IPS DF 6.9 (cell line): ENCODE measurements at regions not wholly inside any gene's neighbourhood (a gene's known extent, or its start where the extent isn't known, plus 50 kb on each side); places are given as distances from the start of the nearest gene placed in this dataset.
"Not testable (repeated sequence)": the region's sequence is repeated elsewhere in the genome, so short reads cannot be mapped to it uniquely, and the experiment has no call there.

Experiments used
- DNase-seq: peaks from one replicate; pipeline ENCODE4 v3.0.0-alpha.2; 2013; ENCODE audit warnings: low read depth, low spot score
- H3K27ac ChIP-seq: one replicate; pipeline ENCODE4 v1.5.1; 2013; ENCODE audit warnings: low read length, control low read depth
- H3K27me3 ChIP-seq: 2 replicates; pipeline ENCODE4 v1.6.1; 2013; ENCODE audit warnings: mild to moderate bottlenecking, low read length; ENCODE audit not compliant: control insufficient read depth, insufficient read depth
- H3K36me3 ChIP-seq: 2 replicates; pipeline ENCODE4 v1.6.1; 2013; ENCODE audit warnings: low read length; ENCODE audit not compliant: control insufficient read depth, insufficient read depth
- H3K4me1 ChIP-seq: 2 replicates; pipeline ENCODE4 v1.6.1; 2013; ENCODE audit warnings: low read length; ENCODE audit not compliant: control insufficient read depth, insufficient read depth
- H3K4me3 ChIP-seq: 2 replicates; pipeline ENCODE4 v1.5.1; 2013; ENCODE audit warnings: mild to moderate bottlenecking, low read length
- H3K9me3 ChIP-seq: 2 replicates; pipeline ENCODE4 v1.6.1; 2013; ENCODE audit warnings: low read length, inconsistent platforms; ENCODE audit not compliant: control insufficient read depth, insufficient read depth
- WGBS: extraction: QIAGEN DNeasy Blood & Tissue Kit; methylation state at CpG from one replicate; pipeline ENCODE4 v1.1.7; 2013; ENCODE audit warnings: mixed read lengths, missing lambda C conversion rate; ENCODE audit not compliant: insufficient read length, insufficient coverage; 5-methylcytosine and 5-hydroxymethylcytosine counted together

GRCh38 chr6:159642995-159643394 lies 50.0 kb downstream of the SOD2 start:
- no peaks in the 10 kb centered on the region for H3K4me1 ChIP-seq
- H3K27me3 ChIP-seq, result no peaks in the 10 kb centered on the region
- no peaks in the 10 kb centered on the region for H3K36me3 ChIP-seq
- no peak overlapping the region for H3K27ac ChIP-seq
- no peaks in the 10 kb centered on the region for H3K9me3 ChIP-seq
- H3K4me3 ChIP-seq, result no peak overlapping the region
- no peak for DNase-seq
- no CpG with 5 or more reads among the region's 7 CpGs for WGBS

- no CpG with 5 or more reads among the region's 1 CpG for WGBS
- H3K27me3 ChIP-seq, result no peaks in the 10 kb centered on the region
- no peak overlapping the region for H3K4me3 ChIP-seq
- H3K4me1 ChIP-seq, result no peaks in the 10 kb centered on the region
- no peak for DNase-seq
- H3K36me3 ChIP-seq, result no peaks in the 10 kb centered on the region
- H3K27ac ChIP-seq, result no peak overlapping the region
- no peaks in the 10 kb centered on the region for H3K9me3 ChIP-seq
Measured at GRCh38 chr6:159642481-159642880, 50.6 kb downstream of the SOD2 start.

GRCh38 chr6:159640722-159641482 lies 52.1 kb downstream of the SOD2 start:
- Histone ChIP-seq H3K9me3 (no peaks in the 10 kb centered on the region), H3K27me3 (no peaks in the 10 kb centered on the region), H3K4me3 (no peak overlapping the region), H3K4me1 (no peaks in the 10 kb centered on the region), H3K36me3 (no peaks in the 10 kb centered on the region), H3K27ac (no peak overlapping the region)
- DNase-seq, result no peak
- no CpG with 5 or more reads among the region's 6 CpGs for WGBS

GRCh38 chr6:159640322-159640721 lies 52.7 kb downstream of the SOD2 start:
- H3K27ac ChIP-seq, result no peak overlapping the region
- no peaks in the 10 kb centered on the region for H3K9me3 ChIP-seq
- no CpG with 5 or more reads among the region's 2 CpGs for WGBS
- no peaks in the 10 kb centered on the region for H3K27me3 ChIP-seq
- no peaks in the 10 kb centered on the region for H3K36me3 ChIP-seq
- no peak overlapping the region for H3K4me3 ChIP-seq
- no peaks in the 10 kb centered on the region for H3K4me1 ChIP-seq
- no peak for DNase-seq

GRCh38 chr6:159639721-159640120 lies 53.3 kb downstream of the SOD2 start:
- H3K27ac ChIP-seq, result no peak overlapping the region
- H3K4me1 ChIP-seq, result no peaks in the 10 kb centered on the region
- H3K36me3 ChIP-seq, result no peaks in the 10 kb centered on the region
- no peaks in the 10 kb centered on the region for H3K9me3 ChIP-seq
- WGBS, result no CpG with 5 or more reads among the region's 3 CpGs
- no peaks in the 10 kb centered on the region for H3K27me3 ChIP-seq
- H3K4me3 ChIP-seq, result no peak overlapping the region
- no peak for DNase-seq

GRCh38 chr6:159633196-159633595 lies 59.8 kb downstream of the SOD2 start:
- Histone ChIP-seq H3K4me3 (no peak overlapping the region), H3K27me3 (no peaks in the 10 kb centered on the region), H3K4me1 (no peaks in the 10 kb centered on the region), H3K36me3 (no peaks in the 10 kb centered on the region), H3K27ac (no peak overlapping the region), H3K9me3 (no peaks in the 10 kb centered on the region)
- no peak for DNase-seq
- no CpG with 5 or more reads among the region's 5 CpGs for WGBS

GRCh38 chr6:159631886-159632285 lies 61.2 kb downstream of the SOD2 start:
- no peaks in the 10 kb centered on the region for H3K36me3 ChIP-seq
- no peaks in the 10 kb centered on the region for H3K27me3 ChIP-seq
- H3K9me3 ChIP-seq, result no peaks in the 10 kb centered on the region
- H3K4me3 ChIP-seq, result no peak overlapping the region
- H3K4me1 ChIP-seq, result no peaks in the 10 kb centered on the region
- WGBS, result no CpG with 5 or more reads among the region's 5 CpGs
- DNase-seq, result no peak
- no peak overlapping the region for H3K27ac ChIP-seq

- Histone ChIP-seq H3K27me3 (no peaks in the 10 kb centered on the region), H3K4me1 (no peaks in the 10 kb centered on the region), H3K36me3 (no peaks in the 10 kb centered on the region), H3K27ac (no peak overlapping the region), H3K9me3 (no peaks in the 10 kb centered on the region), H3K4me3 (no peak overlapping the region)
- no CpG with 5 or more reads among the region's 2 CpGs for WGBS
- DNase-seq, result no peak
Measured at GRCh38 chr6:159627939-159628338, 65.1 kb downstream of the SOD2 start.

GRCh38 chr6:159626506-159626905 lies 66.5 kb downstream of the SOD2 start:
- WGBS, result no CpG with 5 or more reads among the region's 5 CpGs
- not testable (repeated sequence) for H3K4me3 ChIP-seq, H3K27me3 ChIP-seq, H3K4me1 ChIP-seq, H3K36me3 ChIP-seq, DNase-seq, H3K27ac ChIP-seq, H3K9me3 ChIP-seq

GRCh38 chr6:159623156-159623555 lies 69.9 kb downstream of the SOD2 start:
- H3K9me3 ChIP-seq, result no peaks in the 10 kb centered on the region
- DNase-seq, result no peak
- H3K4me1 ChIP-seq, result no peaks in the 10 kb centered on the region
- H3K27ac ChIP-seq, result no peak overlapping the region
- H3K36me3 ChIP-seq, result no peaks in the 10 kb centered on the region
- H3K4me3 ChIP-seq, result no peak overlapping the region
- WGBS, result no CpG with 5 or more reads among the region's 5 CpGs
- no peaks in the 10 kb centered on the region for H3K27me3 ChIP-seq

- Histone ChIP-seq H3K27ac (no peak overlapping the region), H3K27me3 (no peaks in the 10 kb centered on the region), H3K36me3 (no peaks in the 10 kb centered on the region), H3K4me1 (no peaks in the 10 kb centered on the region), H3K4me3 (no peak overlapping the region), H3K9me3 (peaks cover 2% of the 10 kb centered on the region; the same call in 1 of the 2 replicates)
- no peak for DNase-seq
- WGBS, result 94% methylated on average over 1 of the region's 1 CpG
Measured at GRCh38 chr6:159620947-159621346, 72.1 kb downstream of the SOD2 start.
